DMS 273 (cell line): ENCODE measurements at regions not wholly inside any gene's neighbourhood (a gene's known extent, or its start where the extent isn't known, plus 50 kb on each side); places are given as distances from the start of the nearest gene placed in this dataset.

ENCODE experiments used
- DNase-seq: peaks from one replicate; lab custom pipeline; 2025; ENCODE audit not compliant: unreplicated experiment; lab: John Stamatoyannopoulos, UW

- no peak for DNase-seq
These were observed 163.6 kb downstream of the GNAT3 start for GRCh38 chr7:80348223-80348622.

GRCh38 chr7:80347173-80347572, 164.7 kb downstream of the GNAT3 start:
- no peak for DNase-seq

- DNase-seq: no peak
These were observed 165.2 kb downstream of the GNAT3 start for GRCh38 chr7:80346704-80347103.

GRCh38 chr7:80335511-80336231, 176.2 kb downstream of the GNAT3 start:
- DNase-seq: no peak

GRCh38 chr7:80334908-80335307, 177.0 kb downstream of the GNAT3 start:
- DNase-seq: no peak

- no peak for DNase-seq
These were observed 177.7 kb downstream of the GNAT3 start for GRCh38 chr7:80334196-80334595.

GRCh38 chr7:80333040-80333439, 178.8 kb downstream of the GNAT3 start:
- no peak for DNase-seq

- no peak for DNase-seq
These were observed 181.4 kb downstream of the GNAT3 start for GRCh38 chr7:80330434-80330833.

GRCh38 chr7:80324032-80324431, 187.8 kb downstream of the GNAT3 start:
- peak; percentile 22 for DNase-seq

- DNase-seq: no peak
These were observed 184.8 kb downstream of the GNAI1 start for GRCh38 chr7:80319461-80319860.

GRCh38 chr7:80318081-80318480, 183.4 kb downstream of the GNAI1 start:
- no peak for DNase-seq

GRCh38 chr7:80316811-80317210, 182.2 kb downstream of the GNAI1 start:
- no peak for DNase-seq

GRCh38 chr7:80313716-80314115, 179.1 kb downstream of the GNAI1 start:
- no peak for DNase-seq

- no peak for DNase-seq
These were observed 178.5 kb downstream of the GNAI1 start for GRCh38 chr7:80313067-80313626.

GRCh38 chr7:80312139-80312661, 177.6 kb downstream of the GNAI1 start:
- peak; percentile 22 for DNase-seq

- DNase-seq: no peak
These were observed 176.7 kb downstream of the GNAI1 start for GRCh38 chr7:80311313-80311712.

- DNase-seq: no peak
These were observed 175.4 kb downstream of the GNAI1 start for GRCh38 chr7:80309971-80310549.

- no peak for DNase-seq
These were observed 174.7 kb downstream of the GNAI1 start for GRCh38 chr7:80309377-80309776.

- DNase-seq: peak; percentile 68
These were observed 172.7 kb downstream of the GNAI1 start for GRCh38 chr7:80307227-80307856.

- no peak for DNase-seq
These were observed 168.7 kb downstream of the GNAI1 start for GRCh38 chr7:80303315-80303714.

- no peak for DNase-seq
These were observed 168.0 kb downstream of the GNAI1 start for GRCh38 chr7:80302636-80303035.

GRCh38 chr7:80302078-80302477, 167.4 kb downstream of the GNAI1 start:
- DNase-seq: no peak
